Activated CD4-positive, alpha-beta memory T cell treated with anti-CD3 and anti-CD28 coated beads for 36 hours (primary cell): ENCODE measurements at regions not wholly inside any gene's neighbourhood (a gene's known extent, or its start where the extent isn't known, plus 50 kb on each side); places are given as distances from the start of the nearest gene placed in this dataset.
A peak's percentile ranks its signal among the peaks of the same experiment; 100 is the strongest.

ENCODE experiments used
- CTCF ChIA-PET: fragments of 350-600 bp; sonication (Branson Sonifier 250); formaldehyde crosslinking; loops from one replicate; lab custom pipeline; 2021; ENCODE audit warnings: antibody characterized with exemption, inconsistent platforms; lab: Charles Lee
- POLR2A ChIA-PET: fragments of 350-600 bp; sonication (Branson Sonifier 250); formaldehyde crosslinking; loops from one replicate; lab custom pipeline; 2021; ENCODE audit warnings: antibody characterized with exemption; lab: Charles Lee
- DNase-seq: peaks from one replicate; pipeline ENCODE4 v3.0.0-alpha.2; 2020
- H3K27ac Mint-ChIP-seq: one replicate; pipeline ENCODE4 v1.8.0; 2021; ENCODE audit warnings: mixed read lengths
- H3K27me3 Mint-ChIP-seq: one replicate; pipeline ENCODE4 v1.8.0; 2021; ENCODE audit warnings: mixed read lengths
- H3K36me3 Mint-ChIP-seq: one replicate; pipeline ENCODE4 v1.8.0; 2021; ENCODE audit warnings: mixed read lengths
- H3K4me1 Mint-ChIP-seq: one replicate; pipeline ENCODE4 v1.8.0; 2021; ENCODE audit warnings: low read depth, mixed read lengths
- H3K4me3 Mint-ChIP-seq: one replicate; pipeline ENCODE4 v1.8.0; 2021; ENCODE audit warnings: mild to moderate bottlenecking, mixed read lengths
- H3K9me3 Mint-ChIP-seq: one replicate; pipeline ENCODE4 v1.8.0; 2021; ENCODE audit warnings: mixed read lengths
- intact Hi-C: fragments of 100-400 bp; cut with micrococcal nuclease; formaldehyde crosslinking; loops from one replicate; pipeline ENCODE4 v1.15.1; 2023

- Mint-ChIP-seq H3K27me3 (peaks cover 29% of the 10 kb centered on the region), H3K4me3 (no peak overlapping the region), H3K9me3 (no peaks in the 10 kb centered on the region), H3K27ac (no peak overlapping the region), H3K36me3 (no peaks in the 10 kb centered on the region), H3K4me1 (peaks cover 3% of the 10 kb centered on the region)
- ChIA-PET CTCF (no interaction called here), POLR2A (no interaction called here)
- no peak for DNase-seq
- intact Hi-C loops = no loop called here
Observed at GRCh38 chr14:101410126-101410525, 151.2 kb upstream of the DIO3 start.

DNA sequence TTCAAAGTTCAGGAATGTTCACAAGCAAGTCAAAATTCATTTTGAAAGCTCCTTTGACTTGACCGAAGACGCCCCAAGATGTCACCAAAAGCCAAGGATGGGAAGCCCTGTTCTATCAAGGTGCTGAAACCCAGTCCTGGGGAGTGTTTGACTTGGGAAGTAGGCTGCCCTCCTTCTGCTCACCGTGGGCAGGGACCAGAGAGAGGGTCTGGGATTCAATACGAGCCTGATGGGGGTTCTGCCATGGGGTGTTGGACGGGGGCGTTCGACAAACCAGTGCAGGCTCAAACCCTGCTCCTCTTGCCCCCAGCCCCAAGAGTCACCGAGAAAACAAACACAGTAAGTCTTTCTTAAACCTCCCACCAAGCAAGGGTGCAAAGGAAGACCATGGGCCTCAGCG lies 150.1 kb upstream of the DIO3 start:
- H3K36me3 Mint-ChIP-seq = no peaks in the 10 kb centered on the region
- no peak for DNase-seq
- H3K4me3 Mint-ChIP-seq = no peak overlapping the region
- H3K27me3 Mint-ChIP-seq = peaks cover 32% of the 10 kb centered on the region
- H3K9me3 Mint-ChIP-seq = no peaks in the 10 kb centered on the region
- H3K4me1 Mint-ChIP-seq = peaks cover 3% of the 10 kb centered on the region
- no peak overlapping the region for H3K27ac Mint-ChIP-seq
- ChIA-PET CTCF (no interaction called here), POLR2A (no interaction called here)
- intact Hi-C loops = no loop called here

GRCh38 chr14:101411779-101412178 lies 149.5 kb upstream of the DIO3 start:
- peaks cover 38% of the 10 kb centered on the region for H3K27me3 Mint-ChIP-seq
- POLR2A ChIA-PET = no interaction called here
- CTCF ChIA-PET = no interaction called here

DNA sequence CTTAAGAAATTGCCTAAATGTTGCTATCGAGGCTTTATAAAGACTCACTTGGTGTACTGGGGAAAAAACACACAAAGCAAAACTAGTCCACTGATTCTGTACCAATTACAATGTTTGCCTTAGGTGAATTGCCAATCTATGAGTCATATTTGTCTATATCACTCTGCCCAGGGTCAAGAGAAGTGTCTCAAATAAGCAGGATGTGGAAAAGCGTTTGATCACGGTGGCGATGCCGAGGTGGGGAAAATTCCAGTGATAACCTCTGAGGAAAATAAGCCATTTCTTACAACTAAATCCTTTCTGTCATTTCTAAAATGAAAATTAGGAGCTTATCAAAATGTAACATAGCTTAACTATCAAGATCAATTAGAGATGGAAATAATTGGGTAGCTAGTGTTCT lies 148.6 kb upstream of the DIO3 start:
- POLR2A ChIA-PET = no interaction called here
- Mint-ChIP-seq H3K4me1 (peaks cover 3% of the 10 kb centered on the region), H3K27me3 (peaks cover 34% of the 10 kb centered on the region), H3K27ac (no peak overlapping the region), H3K36me3 (no peaks in the 10 kb centered on the region), H3K4me3 (no peak overlapping the region), H3K9me3 (no peaks in the 10 kb centered on the region)
- intact Hi-C loops = no loop called here
- CTCF ChIA-PET = no interaction called here
- DNase-seq = no peak

More at GRCh38 chr14:101411779-101412178, 149.5 kb upstream of the DIO3 start:
- no peak for DNase-seq
- no peak overlapping the region for H3K4me3 Mint-ChIP-seq
- no peaks in the 10 kb centered on the region for H3K36me3 Mint-ChIP-seq
- peaks cover 3% of the 10 kb centered on the region for H3K4me1 Mint-ChIP-seq
- H3K9me3 Mint-ChIP-seq = no peaks in the 10 kb centered on the region
- no peak overlapping the region for H3K27ac Mint-ChIP-seq
- intact Hi-C loops = no loop called here

- Mint-ChIP-seq H3K9me3 (no peaks in the 10 kb centered on the region), H3K4me1 (no peaks in the 10 kb centered on the region), H3K36me3 (no peaks in the 10 kb centered on the region), H3K27ac (no peak overlapping the region), H3K27me3 (peaks cover 33% of the 10 kb centered on the region), H3K4me3 (no peak overlapping the region)
- DNase-seq = no peak
- ChIA-PET POLR2A (no interaction called here), CTCF (no interaction called here)
- intact Hi-C loops = no loop called here
Observed at GRCh38 chr14:101417434-101417833, 143.9 kb upstream of the DIO3 start.

DNA sequence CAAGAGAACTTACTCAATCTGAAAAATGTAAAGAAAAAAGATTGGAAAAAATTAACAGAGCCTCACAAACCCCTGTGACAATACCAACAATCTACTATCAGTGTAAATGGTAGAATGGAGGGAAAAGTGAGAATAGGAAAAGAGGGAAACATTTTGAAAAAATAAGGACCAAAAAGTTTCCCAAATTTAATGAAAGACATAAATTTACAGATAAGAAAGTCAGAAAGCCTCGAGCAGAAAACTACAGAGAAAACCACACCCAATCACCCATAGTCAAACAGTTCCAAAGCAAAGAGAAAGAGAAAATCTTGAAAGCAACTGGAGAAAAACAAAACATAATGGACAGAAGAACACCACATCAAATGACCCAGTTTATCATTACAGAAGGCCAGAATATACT lies 142.7 kb upstream of the DIO3 start:
- ChIA-PET POLR2A (no interaction called here), CTCF (no interaction called here)
- Mint-ChIP-seq H3K9me3 (no peaks in the 10 kb centered on the region), H3K4me3 (no peak overlapping the region), H3K4me1 (no peaks in the 10 kb centered on the region), H3K36me3 (no peaks in the 10 kb centered on the region), H3K27ac (no peak overlapping the region), H3K27me3 (peaks cover 32% of the 10 kb centered on the region)
- DNase-seq = no peak
- intact Hi-C loops = no loop called here

DNA sequence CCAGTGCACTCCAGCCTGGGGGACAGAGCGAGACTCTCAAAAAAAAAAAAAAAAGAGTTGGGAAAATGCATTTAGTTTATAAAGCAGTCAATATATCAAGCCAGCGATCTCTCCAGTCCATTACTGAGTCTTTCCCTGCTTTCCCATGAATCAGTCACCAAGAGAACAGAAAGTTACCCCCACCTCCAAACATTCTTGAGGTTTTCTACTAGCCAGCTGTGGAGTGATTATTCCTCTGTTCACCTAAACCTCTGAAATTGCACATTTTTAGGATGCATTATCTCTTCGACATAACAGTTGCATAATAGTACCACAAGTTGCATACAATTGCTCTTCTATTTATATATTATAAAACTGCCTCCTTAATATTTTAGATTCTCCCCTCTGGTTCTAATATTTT lies 134.8 kb upstream of the DIO3 start:
- Mint-ChIP-seq H3K27me3 (peaks cover 38% of the 10 kb centered on the region), H3K27ac (no peak overlapping the region), H3K4me3 (no peak overlapping the region), H3K9me3 (peaks cover 5% of the 10 kb centered on the region), H3K4me1 (no peaks in the 10 kb centered on the region), H3K36me3 (no peaks in the 10 kb centered on the region)
- CTCF ChIA-PET = no interaction called here
- intact Hi-C loops = no loop called here
- no peak for DNase-seq
- POLR2A ChIA-PET = no interaction called here

DNA sequence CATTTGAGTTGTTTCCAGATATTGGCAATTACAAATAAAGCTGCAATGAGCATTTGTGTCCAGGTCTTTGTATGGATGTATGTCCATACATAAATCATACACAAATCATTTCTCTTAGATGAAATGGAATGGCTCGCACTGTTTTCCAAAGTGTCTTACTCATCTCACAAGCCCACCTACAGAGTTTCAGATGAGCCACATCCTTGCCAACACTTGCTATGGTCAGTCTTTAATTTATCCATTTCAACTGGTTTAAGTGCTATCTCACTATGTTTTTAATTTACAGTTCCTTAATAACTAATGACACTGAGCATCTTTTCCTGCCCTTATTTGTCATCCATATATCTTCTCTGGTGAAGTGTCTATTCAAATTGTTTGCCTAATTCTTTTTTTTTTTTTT lies 132.9 kb upstream of the DIO3 start:
- intact Hi-C loops = no loop called here
- ChIA-PET POLR2A (no interaction called here), CTCF (no interaction called here)
- Mint-ChIP-seq H3K4me3 (no peak overlapping the region), H3K9me3 (peaks cover 5% of the 10 kb centered on the region), H3K27me3 (peaks cover 48% of the 10 kb centered on the region), H3K36me3 (no peaks in the 10 kb centered on the region), H3K4me1 (no peaks in the 10 kb centered on the region), H3K27ac (no peak overlapping the region)
- no peak for DNase-seq

GRCh38 chr14:101435546-101435945 lies 125.7 kb upstream of the DIO3 start:
- ChIA-PET CTCF (no interaction called here), POLR2A (no interaction called here)
- H3K9me3 Mint-ChIP-seq = no peaks in the 10 kb centered on the region
- no peak overlapping the region for H3K4me3 Mint-ChIP-seq
- peaks cover 53% of the 10 kb centered on the region for H3K27me3 Mint-ChIP-seq
- no peaks in the 10 kb centered on the region for H3K4me1 Mint-ChIP-seq
- no peaks in the 10 kb centered on the region for H3K36me3 Mint-ChIP-seq
- H3K27ac Mint-ChIP-seq = no peak overlapping the region
- intact Hi-C loops = no loop called here
- no peak for DNase-seq

GRCh38 chr14:101439023-101439422 lies 122.3 kb upstream of the DIO3 start:
- intact Hi-C loops = no loop called here
- peaks cover 61% of the 10 kb centered on the region for H3K27me3 Mint-ChIP-seq
- no peak overlapping the region for H3K27ac Mint-ChIP-seq
- H3K36me3 Mint-ChIP-seq = no peaks in the 10 kb centered on the region
- no peaks in the 10 kb centered on the region for H3K9me3 Mint-ChIP-seq
- no peak overlapping the region for H3K4me3 Mint-ChIP-seq
- peaks cover 27% of the 10 kb centered on the region for H3K4me1 Mint-ChIP-seq
- ChIA-PET CTCF (no interaction called here), POLR2A (no interaction called here)
- DNase-seq = no peak

DNA sequence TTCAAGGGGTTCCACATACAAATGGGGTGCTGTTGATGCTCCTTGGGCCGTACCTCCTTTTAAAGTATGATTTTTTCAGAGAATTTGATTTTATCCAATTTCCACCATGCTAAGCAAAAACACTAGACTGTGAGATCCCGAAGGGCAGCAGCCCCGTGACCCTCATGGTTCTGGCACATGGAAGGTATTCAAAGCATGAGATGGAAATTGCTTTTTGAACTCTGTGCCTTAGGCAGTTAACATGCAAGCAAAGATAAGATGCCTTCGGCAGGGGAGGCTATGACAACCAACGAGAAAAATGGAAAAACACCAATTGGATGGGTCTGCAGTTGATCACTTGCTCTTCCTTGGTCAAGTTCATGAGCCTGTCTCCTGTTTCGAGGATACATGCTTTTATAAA lies 120.8 kb upstream of the DIO3 start:
- POLR2A ChIA-PET = no interaction called here
- Mint-ChIP-seq H3K9me3 (no peaks in the 10 kb centered on the region), H3K4me1 (peaks cover 32% of the 10 kb centered on the region), H3K4me3 (no peak overlapping the region), H3K27me3 (peaks cover 65% of the 10 kb centered on the region), H3K36me3 (no peaks in the 10 kb centered on the region), H3K27ac (no peak overlapping the region)
- intact Hi-C loops = loop anchor here (10.0 kb wide), 1 partner anchor 194 kb away; no protein-coding TSS in a partner anchor
- CTCF ChIA-PET = no interaction called here
- no peak for DNase-seq

DNA sequence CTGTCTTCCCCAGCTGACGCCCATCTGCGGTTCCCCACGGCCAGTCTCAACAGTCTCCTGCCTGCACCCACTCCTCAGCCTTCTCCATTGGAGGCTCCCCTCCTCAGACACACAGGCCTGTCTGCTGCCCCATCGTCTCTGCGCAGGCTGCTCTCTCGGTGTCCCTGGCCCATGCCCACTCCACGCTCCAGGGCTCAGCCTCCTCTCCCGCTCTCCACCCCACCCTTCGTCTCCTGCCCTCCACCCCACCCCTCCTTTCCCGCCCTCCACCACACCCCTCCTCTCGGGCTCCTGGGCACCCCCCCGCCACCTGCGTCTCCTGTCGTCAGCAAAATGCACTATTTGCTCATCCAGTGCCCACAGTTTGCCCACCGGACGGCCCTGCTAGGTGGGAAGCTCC lies 119.6 kb upstream of the DIO3 start:
- Mint-ChIP-seq H3K36me3 (no peaks in the 10 kb centered on the region), H3K9me3 (no peaks in the 10 kb centered on the region), H3K27ac (no peak overlapping the region), H3K4me1 (peaks cover 32% of the 10 kb centered on the region), H3K4me3 (no peak overlapping the region), H3K27me3 (peaks cover 61% of the 10 kb centered on the region)
- intact Hi-C loops = loop anchor here (10.0 kb wide), 1 partner anchor 193 kb away; no protein-coding TSS in a partner anchor
- no peak for DNase-seq
- ChIA-PET CTCF (no interaction called here), POLR2A (no interaction called here)

- intact Hi-C loops = loop anchor here (10.0 kb wide), 1 partner anchor 192 kb away; no protein-coding TSS in a partner anchor
- ChIA-PET POLR2A (no interaction called here), CTCF (no interaction called here)
- Mint-ChIP-seq H3K4me1 (peaks cover 32% of the 10 kb centered on the region), H3K4me3 (peak overlapping the region; percentile 17), H3K9me3 (no peaks in the 10 kb centered on the region), H3K27ac (no peak overlapping the region), H3K27me3 (peaks cover 64% of the 10 kb centered on the region), H3K36me3 (no peaks in the 10 kb centered on the region)
- DNase-seq = peak; percentile 78
Observed at GRCh38 chr14:101442451-101442850, 118.8 kb upstream of the DIO3 start.
